GM18909 (cell line): ENCODE measurements at regions not wholly inside any gene's neighbourhood (a gene's known extent, or its start where the extent isn't known, plus 50 kb on each side); places are given as distances from the start of the nearest gene placed in this dataset.

ENCODE experiments used
- ATAC-seq: cut with Tn5 transposase; IDR thresholded peaks from one replicate; pipeline ENCODE4 v1.9.1; 2021; ENCODE audit warnings: mild to moderate bottlenecking; ENCODE audit not compliant: unreplicated experiment, poor library complexity

GRCh38 chr17:55829995-55830612 lies 79.3 kb downstream of the PCTP start:
- ATAC-seq: no peak

GRCh38 chr17:55830699-55831471 lies 80.0 kb downstream of the PCTP start:
- ATAC-seq: no peak

DNA sequence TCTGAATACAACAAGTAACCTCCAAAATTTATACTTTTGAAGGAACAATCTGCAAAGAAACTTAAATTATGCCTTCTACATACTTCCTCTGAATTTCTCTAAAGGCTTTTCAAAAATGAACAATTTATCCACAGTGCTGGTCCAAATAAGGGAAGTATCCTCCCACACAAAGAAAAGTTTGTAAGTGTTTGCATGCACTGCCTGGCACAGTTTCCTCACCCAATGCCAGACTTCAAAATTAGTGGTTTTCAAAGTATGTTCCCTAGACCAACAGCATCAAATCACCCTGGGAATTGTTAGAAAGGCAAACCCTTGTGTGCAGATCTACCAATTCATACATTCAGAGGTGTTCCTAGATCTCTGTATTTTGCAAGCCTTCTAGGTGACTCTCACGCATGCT lies 82.5 kb downstream of the PCTP start:
- ATAC-seq: no peak

GRCh38 chr17:55842405-55843158 lies 91.7 kb downstream of the PCTP start:
- ATAC-seq: no peak

- no peak for ATAC-seq
These were observed 92.9 kb downstream of the PCTP start for GRCh38 chr17:55843785-55844184.

- ATAC-seq: no peak
These were observed 94.5 kb downstream of the PCTP start for GRCh38 chr17:55845385-55845784.

- ATAC-seq: no peak
These were observed 95.9 kb downstream of the PCTP start for GRCh38 chr17:55846745-55847144.

DNA sequence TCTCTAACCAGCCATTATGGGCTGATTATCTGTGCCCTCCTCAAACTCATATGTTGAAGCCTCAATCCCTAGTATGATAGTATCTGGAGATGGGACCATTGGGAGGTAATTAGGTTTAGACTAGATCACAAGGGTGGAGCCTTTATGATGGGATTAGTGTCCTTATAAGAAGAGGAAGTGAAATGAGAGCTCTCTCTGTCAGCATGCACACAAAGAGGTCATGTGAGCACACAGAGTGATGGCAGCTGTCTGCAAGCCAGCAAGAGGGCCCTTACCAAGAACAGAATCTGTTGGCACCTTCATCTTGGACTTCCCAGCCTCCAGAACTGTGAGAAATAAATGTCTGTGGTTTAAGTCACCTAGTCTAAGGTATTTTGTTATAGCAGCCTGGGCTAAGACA lies 101.9 kb downstream of the PCTP start:
- ATAC-seq: peak; percentile 53

- ATAC-seq: no peak
These were observed 108.5 kb downstream of the PCTP start for GRCh38 chr17:55859301-55859795.

DNA sequence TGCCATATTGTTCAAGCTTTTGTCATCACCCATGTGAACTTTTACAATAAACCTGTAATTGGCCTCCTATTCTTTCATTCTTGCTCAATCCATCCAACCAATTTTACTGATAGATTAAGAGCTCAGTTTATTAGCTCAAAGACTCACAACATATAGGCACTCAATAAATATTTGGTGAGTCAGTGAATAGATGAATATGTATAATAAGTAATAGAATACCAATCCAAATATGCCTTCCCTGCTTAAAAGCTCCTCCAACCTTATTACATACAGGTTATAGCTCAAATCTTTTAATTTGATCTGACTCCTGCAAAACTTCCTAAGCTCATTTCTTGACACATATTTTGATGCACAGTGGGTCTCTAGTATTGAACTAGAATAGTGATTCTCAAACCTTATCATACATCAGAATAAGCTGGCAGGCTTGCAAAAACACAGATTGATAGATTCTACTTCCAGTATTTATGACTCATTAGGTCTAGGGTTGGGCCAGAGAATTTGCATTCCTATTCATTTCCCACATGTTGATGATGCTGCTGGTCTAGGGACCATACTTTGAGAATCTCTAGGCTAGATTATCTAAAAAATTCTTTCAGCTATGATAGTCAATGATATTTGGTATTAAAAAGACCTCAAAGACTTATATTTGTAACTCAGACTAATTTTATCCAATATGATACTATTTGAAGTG lies 114.4 kb downstream of the PCTP start:
- ATAC-seq: no peak

- ATAC-seq: no peak
These were observed 119.2 kb downstream of the PCTP start for GRCh38 chr17:55870044-55870443.

DNA sequence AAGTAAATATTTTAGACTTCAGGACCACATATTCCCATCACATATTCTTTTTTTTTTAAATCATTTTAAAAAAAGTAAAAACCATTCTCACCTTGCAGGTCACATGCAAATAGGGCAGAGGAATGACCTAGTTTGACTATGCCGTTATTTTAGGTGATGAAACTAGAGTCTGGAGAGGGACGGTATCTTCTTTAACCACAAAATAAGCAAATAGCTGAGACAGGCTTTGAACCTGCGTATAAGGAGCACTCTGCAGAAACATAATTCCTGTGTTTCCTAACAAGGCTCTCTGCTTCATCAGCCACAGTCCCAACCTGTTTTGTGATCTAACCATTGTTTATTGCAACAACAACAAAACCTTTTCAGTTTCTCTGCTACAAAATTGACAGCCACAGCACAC lies 121.5 kb downstream of the PCTP start:
- ATAC-seq: no peak

GRCh38 chr17:55873017-55873758 lies 122.3 kb downstream of the PCTP start:
- no peak for ATAC-seq

GRCh38 chr17:55883149-55883548 lies 132.3 kb downstream of the PCTP start:
- ATAC-seq: no peak

GRCh38 chr17:55887531-55887930 lies 136.7 kb downstream of the PCTP start:
- no peak for ATAC-seq

- ATAC-seq: no peak
These were observed 138.4 kb downstream of the PCTP start for GRCh38 chr17:55889271-55889670.

DNA sequence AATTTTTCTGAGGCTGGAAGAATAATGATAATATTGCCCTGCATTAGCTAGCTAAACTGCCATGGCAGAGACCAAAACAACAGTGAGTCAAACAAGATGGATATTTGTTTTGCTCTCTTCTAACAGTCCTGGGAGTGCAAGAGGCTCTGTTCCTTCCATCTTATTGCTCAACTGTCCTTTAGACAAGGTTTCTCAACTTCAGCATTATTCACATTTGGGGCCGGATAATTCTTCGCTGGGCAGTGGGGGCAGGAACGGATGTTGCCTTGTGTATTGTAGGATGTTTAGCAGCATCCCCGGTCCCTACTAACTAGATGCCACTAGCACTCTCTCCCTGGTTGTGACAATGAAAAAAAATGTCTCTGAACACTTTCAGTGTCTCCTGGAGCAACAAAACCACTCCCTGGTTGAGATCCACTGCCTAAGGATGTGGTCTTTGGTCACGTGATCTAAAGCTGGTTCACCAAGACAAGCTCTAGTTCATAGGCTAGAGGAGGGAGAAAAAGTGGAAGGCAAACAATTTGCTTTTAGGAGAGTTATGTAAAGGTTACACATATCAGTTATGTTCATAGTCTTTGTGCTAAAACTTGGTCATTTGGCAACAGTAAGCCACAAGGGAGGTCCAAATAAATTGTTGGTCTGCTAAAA lies 144.4 kb downstream of the PCTP start:
- no peak for ATAC-seq

GRCh38 chr17:55897301-55897700 lies 146.4 kb downstream of the PCTP start:
- no peak for ATAC-seq

- no peak for ATAC-seq
These were observed 147.3 kb downstream of the PCTP start for GRCh38 chr17:55898195-55898594.
